Retinal pigment epithelial cell (primary cell): ENCODE measurements at regions not wholly inside any gene's neighbourhood (a gene's known extent, or its start where the extent isn't known, plus 50 kb on each side); places are given as distances from the start of the nearest gene placed in this dataset.

ENCODE experiments used
- DNase-seq: peaks from one replicate; pipeline ENCODE4 v3.0.0-alpha.2; 2010; ENCODE audit warnings: low read depth
- H3K4me3 ChIP-seq: 2 replicates; pipeline ENCODE4 v1.5.1; 2011; ENCODE audit warnings: mild to moderate bottlenecking, low read length, control low read depth, moderate library complexity
- TF ChIP-seq, protein P1 (sequence below): conservative IDR thresholded peaks from 2 replicates; pipeline ENCODE4 v1.5.1; 2011; ENCODE audit warnings: low read depth, low read length, control low read depth, inconsistent platforms

GRCh38 chr4:151459375-151459774, 50.4 kb downstream of the FHIP1A start:
- DNase-seq, result no peak
- no peak overlapping the region for H3K4me3 ChIP-seq
- TF ChIP-seq, protein P1, sequence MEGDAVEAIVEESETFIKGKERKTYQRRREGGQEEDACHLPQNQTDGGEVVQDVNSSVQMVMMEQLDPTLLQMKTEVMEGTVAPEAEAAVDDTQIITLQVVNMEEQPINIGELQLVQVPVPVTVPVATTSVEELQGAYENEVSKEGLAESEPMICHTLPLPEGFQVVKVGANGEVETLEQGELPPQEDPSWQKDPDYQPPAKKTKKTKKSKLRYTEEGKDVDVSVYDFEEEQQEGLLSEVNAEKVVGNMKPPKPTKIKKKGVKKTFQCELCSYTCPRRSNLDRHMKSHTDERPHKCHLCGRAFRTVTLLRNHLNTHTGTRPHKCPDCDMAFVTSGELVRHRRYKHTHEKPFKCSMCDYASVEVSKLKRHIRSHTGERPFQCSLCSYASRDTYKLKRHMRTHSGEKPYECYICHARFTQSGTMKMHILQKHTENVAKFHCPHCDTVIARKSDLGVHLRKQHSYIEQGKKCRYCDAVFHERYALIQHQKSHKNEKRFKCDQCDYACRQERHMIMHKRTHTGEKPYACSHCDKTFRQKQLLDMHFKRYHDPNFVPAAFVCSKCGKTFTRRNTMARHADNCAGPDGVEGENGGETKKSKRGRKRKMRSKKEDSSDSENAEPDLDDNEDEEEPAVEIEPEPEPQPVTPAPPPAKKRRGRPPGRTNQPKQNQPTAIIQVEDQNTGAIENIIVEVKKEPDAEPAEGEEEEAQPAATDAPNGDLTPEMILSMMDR, result no peak

- no peak overlapping the region for H3K4me3 ChIP-seq
- peak; percentile 92 for DNase-seq
- TF ChIP-seq, protein P1, result no peak
Measured at GRCh38 chr4:151460434-151460833, 51.5 kb downstream of the FHIP1A start.

- no peak overlapping the region for H3K4me3 ChIP-seq
- DNase-seq, result no peak
- TF ChIP-seq, protein P1, result no peak
Measured at GRCh38 chr4:151462554-151462953, 53.6 kb downstream of the FHIP1A start.

DNA sequence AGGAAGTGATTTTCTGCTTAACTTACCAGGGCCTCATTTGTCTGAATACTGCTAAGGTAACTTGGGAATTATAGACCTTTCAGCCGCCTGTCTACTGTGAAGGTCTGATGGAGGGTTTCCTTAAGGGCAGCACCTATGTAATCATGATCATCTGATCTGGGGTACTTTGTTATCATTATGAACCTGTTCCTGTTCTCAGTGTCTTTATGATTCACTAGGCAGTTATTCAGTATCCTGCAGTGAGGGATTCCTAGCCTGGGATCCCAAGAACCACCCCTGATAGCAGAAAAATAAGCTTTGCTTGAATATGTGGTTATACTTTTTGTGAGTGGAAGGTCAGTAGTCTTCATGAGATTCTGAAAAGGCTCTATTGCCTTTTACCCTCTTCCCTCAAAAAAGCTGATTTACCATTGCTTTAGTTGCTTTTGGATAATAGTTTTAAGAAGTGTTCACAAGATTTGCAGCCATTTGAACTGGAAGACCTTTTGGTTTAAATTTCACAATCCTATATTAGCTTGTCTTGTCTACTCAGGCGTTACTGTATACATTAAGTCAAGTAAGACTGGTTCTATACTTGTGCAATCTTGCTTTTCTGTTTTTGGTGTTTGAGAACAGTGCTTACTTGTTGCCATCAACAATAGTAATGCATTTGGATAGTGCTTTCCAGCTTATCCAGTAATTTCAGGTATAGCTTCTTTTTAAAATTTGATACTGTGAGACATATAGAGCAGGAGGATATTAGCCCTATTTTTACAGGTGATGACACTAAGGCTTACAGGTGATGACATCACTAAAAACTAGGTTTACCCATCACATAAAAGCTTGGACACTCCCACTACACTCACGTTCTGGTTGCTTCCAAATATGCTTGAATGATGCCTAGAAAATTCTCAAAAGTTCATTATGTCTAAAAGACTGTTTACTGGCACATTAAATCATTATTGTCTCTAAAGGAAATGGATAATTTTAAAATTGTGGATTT, 60.0 kb downstream of the FHIP1A start:
- TF ChIP-seq, protein P1, result no peak
- DNase-seq, result no peak
- H3K4me3 ChIP-seq, result no peak overlapping the region

DNA sequence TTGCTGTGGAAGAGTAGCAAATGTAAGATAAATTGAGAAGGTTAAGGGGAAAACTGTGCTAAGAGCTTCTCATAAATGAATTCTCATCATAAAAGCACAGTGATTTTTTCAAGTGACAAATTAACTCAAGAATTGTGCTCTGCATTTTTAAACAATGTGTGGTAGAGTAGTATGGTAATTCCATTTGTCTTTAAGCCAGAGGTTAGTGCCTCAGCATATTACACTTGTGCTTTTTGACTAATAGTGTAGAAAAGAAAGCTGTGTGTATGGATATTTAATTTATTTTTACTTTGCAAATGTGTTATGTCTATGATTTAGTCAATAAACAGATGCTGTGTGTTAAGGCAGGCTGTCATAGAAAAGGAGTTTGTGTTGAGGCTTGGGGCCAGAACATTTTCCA, 61.0 kb downstream of the FHIP1A start:
- TF ChIP-seq, protein P1, result no peak
- H3K4me3 ChIP-seq, result no peak overlapping the region
- no peak for DNase-seq

- TF ChIP-seq, protein P1, result no peak
- no peak overlapping the region for H3K4me3 ChIP-seq
- no peak for DNase-seq
Measured at GRCh38 chr4:151471728-151472127, 62.8 kb downstream of the FHIP1A start.

- H3K4me3 ChIP-seq, result no peak overlapping the region
- no peak for DNase-seq
- TF ChIP-seq, protein P1, result no peak
Measured at GRCh38 chr4:151472297-151472696, 63.3 kb downstream of the FHIP1A start.
